Upper lobe of right lung (tissue), 1 donor: ENCODE measurements at regions not wholly inside any gene's neighbourhood (a gene's known extent, or its start where the extent isn't known, plus 50 kb on each side); places are given as distances from the start of the nearest gene placed in this dataset.

Source experiments
- ATAC-seq: fragments of 200-7000 bp; cut with Tn5 transposase; one replicate; pipeline ENCODE4 v1.9.1; 2020; ENCODE audit warnings: mild to moderate bottlenecking, moderate library complexity
- DNase-seq: peaks from one replicate; pipeline ENCODE4 v3.0.0-alpha.2; 2020
- H3K27ac ChIP-seq: fragments of 200-600 bp; one replicate; pipeline ENCODE4 v1.8.0; 2022
- H3K27me3 ChIP-seq: fragments of 200-600 bp; one replicate; pipeline ENCODE4 v1.8.0; 2022; ENCODE audit warnings: mild to moderate bottlenecking
- H3K36me3 ChIP-seq: fragments of 200-600 bp; one replicate; pipeline ENCODE4 v1.8.0; 2022
- H3K4me1 ChIP-seq: fragments of 200-600 bp; one replicate; pipeline ENCODE4 v1.8.0; 2022
- H3K4me3 ChIP-seq: fragments of 200-600 bp; one replicate; pipeline ENCODE4 v1.8.0; 2022; ENCODE audit warnings: mild to moderate bottlenecking
- H3K9me3 ChIP-seq: fragments of 200-600 bp; one replicate; pipeline ENCODE4 v1.8.0; 2022
- intact Hi-C: fragments of 100-400 bp; cut with DNase I; formaldehyde crosslinking; loops from one replicate; pipeline ENCODE4 v1.11.0; 2022
- TF ChIP-seq, protein P1 (sequence below): fragments of 200-600 bp; IDR thresholded peaks from one replicate; pipeline ENCODE4 v1.8.0; 2022; ENCODE audit warnings: antibody characterized with exemption
- donor health status: DM: no; HTN: yes; CAD: no; lungs with severe emphysema.

- no peaks in the 10 kb centered on the region for H3K4me1 ChIP-seq
- no peak overlapping the region for H3K4me3 ChIP-seq
- H3K9me3 ChIP-seq: no peaks in the 10 kb centered on the region
- ATAC-seq (no peak), DNase-seq (no peak)
- TF ChIP-seq, protein P1, sequence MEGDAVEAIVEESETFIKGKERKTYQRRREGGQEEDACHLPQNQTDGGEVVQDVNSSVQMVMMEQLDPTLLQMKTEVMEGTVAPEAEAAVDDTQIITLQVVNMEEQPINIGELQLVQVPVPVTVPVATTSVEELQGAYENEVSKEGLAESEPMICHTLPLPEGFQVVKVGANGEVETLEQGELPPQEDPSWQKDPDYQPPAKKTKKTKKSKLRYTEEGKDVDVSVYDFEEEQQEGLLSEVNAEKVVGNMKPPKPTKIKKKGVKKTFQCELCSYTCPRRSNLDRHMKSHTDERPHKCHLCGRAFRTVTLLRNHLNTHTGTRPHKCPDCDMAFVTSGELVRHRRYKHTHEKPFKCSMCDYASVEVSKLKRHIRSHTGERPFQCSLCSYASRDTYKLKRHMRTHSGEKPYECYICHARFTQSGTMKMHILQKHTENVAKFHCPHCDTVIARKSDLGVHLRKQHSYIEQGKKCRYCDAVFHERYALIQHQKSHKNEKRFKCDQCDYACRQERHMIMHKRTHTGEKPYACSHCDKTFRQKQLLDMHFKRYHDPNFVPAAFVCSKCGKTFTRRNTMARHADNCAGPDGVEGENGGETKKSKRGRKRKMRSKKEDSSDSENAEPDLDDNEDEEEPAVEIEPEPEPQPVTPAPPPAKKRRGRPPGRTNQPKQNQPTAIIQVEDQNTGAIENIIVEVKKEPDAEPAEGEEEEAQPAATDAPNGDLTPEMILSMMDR: no peak
- no peaks in the 10 kb centered on the region for H3K27me3 ChIP-seq
- H3K36me3 ChIP-seq: no peaks in the 10 kb centered on the region
- intact Hi-C loops: no loop called here
- H3K27ac ChIP-seq: no peak overlapping the region
Measured at GRCh38 chr11:13818325-13818724, 144.2 kb upstream of the SPON1 start.

DNA sequence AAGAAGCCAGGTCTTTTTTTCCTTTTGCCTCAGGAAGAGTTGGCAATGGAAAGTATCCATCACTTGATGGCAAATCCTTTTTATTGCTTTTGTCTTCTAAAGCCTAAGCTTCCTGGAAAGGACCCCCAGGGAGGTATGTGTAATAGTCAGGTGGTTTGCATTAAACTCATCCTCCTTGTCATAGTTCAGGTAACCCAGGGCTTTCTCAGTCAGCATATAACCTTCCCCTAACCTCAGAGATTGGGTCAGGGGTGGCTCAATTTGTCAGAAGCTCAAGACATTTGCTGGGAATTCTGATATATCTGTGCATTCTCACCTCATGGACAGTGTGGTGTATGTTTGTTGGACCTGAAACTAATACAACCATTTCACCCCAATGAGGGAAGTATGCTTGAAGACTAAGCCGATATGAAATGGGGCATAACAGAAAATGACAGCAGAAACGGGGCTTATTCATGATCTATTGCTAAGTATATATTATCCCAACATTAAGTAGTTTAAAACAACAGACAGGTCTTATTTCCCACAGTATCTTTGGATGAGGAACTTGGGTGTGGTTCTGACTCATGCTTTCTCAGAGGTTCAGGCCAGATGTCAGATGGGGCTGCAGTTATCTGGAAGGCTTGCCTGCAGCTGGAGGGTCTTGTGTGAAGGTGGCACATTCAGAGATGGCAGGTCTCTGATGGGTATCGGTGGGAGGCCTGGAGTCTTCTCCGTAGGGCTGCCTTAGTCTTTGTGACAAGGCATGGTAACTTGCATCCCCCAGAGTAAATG lies 135.8 kb upstream of the SPON1 start:
- Histone ChIP-seq H3K27ac (no peak overlapping the region), H3K4me1 (no peaks in the 10 kb centered on the region), H3K27me3 (no peaks in the 10 kb centered on the region), H3K4me3 (no peak overlapping the region), H3K9me3 (no peaks in the 10 kb centered on the region), H3K36me3 (no peaks in the 10 kb centered on the region)
- ATAC-seq: no peak
- intact Hi-C loops: no loop called here
- no peak for DNase-seq
- TF ChIP-seq, protein P1: no peak

DNA sequence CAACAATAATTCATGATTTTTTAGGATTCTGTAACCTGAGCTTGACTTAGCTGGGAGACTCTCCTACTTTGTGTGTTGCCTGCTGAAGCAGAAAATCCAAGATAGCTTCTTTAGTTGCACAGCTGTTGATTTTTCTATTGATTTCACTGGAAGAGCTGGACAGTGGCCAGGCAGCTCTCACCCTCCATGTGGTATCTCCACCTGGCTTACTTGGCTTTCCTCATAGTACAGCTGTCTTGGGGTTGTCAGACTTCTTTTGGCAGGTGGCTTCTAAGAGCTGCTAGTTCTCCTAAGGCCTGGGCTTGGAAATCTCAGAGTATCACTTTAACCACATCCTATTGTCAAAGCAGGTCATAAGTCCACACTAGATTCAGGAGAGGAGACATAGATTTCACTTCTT lies 130.8 kb upstream of the SPON1 start:
- ATAC-seq (no peak), DNase-seq (no peak)
- TF ChIP-seq, protein P1: no peak
- Histone ChIP-seq H3K9me3 (no peaks in the 10 kb centered on the region), H3K4me1 (no peaks in the 10 kb centered on the region), H3K27me3 (no peaks in the 10 kb centered on the region), H3K36me3 (no peaks in the 10 kb centered on the region), H3K4me3 (no peak overlapping the region), H3K27ac (no peak overlapping the region)
- intact Hi-C loops: no loop called here

GRCh38 chr11:13834463-13834862 lies 128.1 kb upstream of the SPON1 start:
- Histone ChIP-seq H3K27ac (no peak overlapping the region), H3K4me1 (no peaks in the 10 kb centered on the region), H3K9me3 (no peaks in the 10 kb centered on the region), H3K27me3 (no peaks in the 10 kb centered on the region), H3K36me3 (no peaks in the 10 kb centered on the region), H3K4me3 (no peak overlapping the region)
- DNase-seq: no peak
- intact Hi-C loops: no loop called here
- TF ChIP-seq, protein P1: no peak
- no peak for ATAC-seq

DNA sequence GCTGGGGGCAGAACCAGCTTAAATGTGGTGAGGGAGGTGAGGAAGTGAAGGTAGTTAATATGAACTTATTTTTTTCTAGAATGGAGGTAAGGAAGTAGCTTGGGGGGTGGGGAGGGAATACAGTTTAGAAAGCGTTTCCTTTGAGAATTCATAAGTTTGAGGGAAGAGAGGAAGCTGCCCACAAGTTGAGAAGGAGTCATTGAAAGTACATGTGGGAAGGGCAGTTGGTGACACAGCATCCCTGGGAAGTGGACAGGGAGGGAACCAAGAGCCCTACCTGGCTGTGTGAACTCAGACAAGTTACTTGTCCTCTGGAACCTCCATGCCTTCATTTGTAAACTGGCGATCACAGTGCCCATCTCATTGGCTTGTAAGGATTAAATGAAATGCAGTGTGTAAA lies 125.9 kb upstream of the SPON1 start:
- no peaks in the 10 kb centered on the region for H3K4me1 ChIP-seq
- H3K27me3 ChIP-seq: no peaks in the 10 kb centered on the region
- TF ChIP-seq, protein P1: no peak
- no peaks in the 10 kb centered on the region for H3K9me3 ChIP-seq
- H3K36me3 ChIP-seq: no peaks in the 10 kb centered on the region
- intact Hi-C loops: no loop called here
- H3K27ac ChIP-seq: no peak overlapping the region
- no peak for ATAC-seq
- DNase-seq: no peak
- no peak overlapping the region for H3K4me3 ChIP-seq

- no peak for ATAC-seq
- no peaks in the 10 kb centered on the region for H3K4me1 ChIP-seq
- no peak overlapping the region for H3K4me3 ChIP-seq
- no peaks in the 10 kb centered on the region for H3K27me3 ChIP-seq
- no peak overlapping the region for H3K27ac ChIP-seq
- no peak for DNase-seq
- no peaks in the 10 kb centered on the region for H3K9me3 ChIP-seq
- TF ChIP-seq, protein P1: no peak
- intact Hi-C loops: no loop called here
- H3K36me3 ChIP-seq: no peaks in the 10 kb centered on the region
Measured at GRCh38 chr11:13837286-13837685, 125.2 kb upstream of the SPON1 start.
